NB4 (cell line): ENCODE measurements at regions not wholly inside any gene's neighbourhood (a gene's known extent, or its start where the extent isn't known, plus 50 kb on each side); places are given as distances from the start of the nearest gene placed in this dataset.

Source experiments
- DNase-seq: peaks from one replicate; pipeline ENCODE4 v3.0.0; 2010; ENCODE audit warnings: low read depth
- H3K4me3 ChIP-seq: one replicate; pipeline ENCODE4 v1.5.1; 2011; ENCODE audit warnings: mild to moderate bottlenecking, low read depth, low read length, moderate library complexity
- CTCF ChIP-seq: IDR thresholded peaks from one replicate; pipeline ENCODE4 v1.5.1; 2012; ENCODE audit warnings: low read depth, low read length
- MAX ChIP-seq: IDR thresholded peaks from 2 replicates; pipeline ENCODE4 v1.6.1; 2011; ENCODE audit warnings: low read depth, low read length
- MYC ChIP-seq: IDR thresholded peaks from 2 replicates; pipeline ENCODE4 v1.6.1; 2011; ENCODE audit warnings: low read depth, low read length
- POLR2A ChIP-seq: IDR thresholded peaks from 2 replicates; pipeline ENCODE4 v1.6.1; 2011; ENCODE audit warnings: mild to moderate bottlenecking; ENCODE audit not compliant: insufficient read length; ENCODE audit errors: extremely low read depth

GRCh38 chr14:58829594-58829993 lies 191.8 kb downstream of the DACT1 start:
- no peak for TF ChIP-seq MAX
- no peak for TF ChIP-seq POLR2A
- no peak for TF ChIP-seq CTCF
- TF ChIP-seq MYC: no peak
- H3K4me3 ChIP-seq: no peak overlapping the region
- no peak for DNase-seq

GRCh38 chr14:58830121-58830520 lies 192.4 kb downstream of the DACT1 start:
- no peak overlapping the region for H3K4me3 ChIP-seq
- TF ChIP-seq CTCF: no peak
- no peak for TF ChIP-seq POLR2A
- DNase-seq: no peak

GRCh38 chr14:58832095-58832521 lies 194.3 kb downstream of the DACT1 start:
- H3K4me3 ChIP-seq: no peak overlapping the region
- TF ChIP-seq CTCF: no peak
- no peak for TF ChIP-seq MYC
- no peak for TF ChIP-seq MAX
- no peak for TF ChIP-seq POLR2A
- no peak for DNase-seq

GRCh38 chr14:58833634-58834378 lies 196.0 kb downstream of the DACT1 start:
- no peak overlapping the region for H3K4me3 ChIP-seq
- no peak for DNase-seq
- TF ChIP-seq CTCF (no peak), MYC (no peak), POLR2A (no peak), MAX (no peak)

- TF ChIP-seq POLR2A (no peak), MYC (no peak), CTCF (no peak), MAX (no peak)
- no peak overlapping the region for H3K4me3 ChIP-seq
- DNase-seq: no peak
Measured at GRCh38 chr14:58836303-58836974, 198.7 kb downstream of the DACT1 start.

GRCh38 chr14:58839233-58839632 lies 201.5 kb downstream of the DACT1 start:
- no peak overlapping the region for H3K4me3 ChIP-seq
- no peak for TF ChIP-seq CTCF
- no peak for DNase-seq
